Progenitor cell of endocrine pancreas (in vitro differentiated cells): ENCODE measurements at regions not wholly inside any gene's neighbourhood (a gene's known extent, or its start where the extent isn't known, plus 50 kb on each side); places are given as distances from the start of the nearest gene placed in this dataset.

Experiments
- DNase-seq: peaks from one replicate; pipeline ENCODE4 v3.0.0; 2021; ENCODE audit warnings: low spot score; ENCODE audit not compliant: unreplicated experiment
- H3K27ac Mint-ChIP-seq: 2 replicates; pipeline ENCODE4 v1.8.0; 2021; ENCODE audit warnings: mild to moderate bottlenecking, moderate library complexity, mixed read lengths
- H3K27me3 Mint-ChIP-seq: 2 replicates; pipeline ENCODE4 v1.8.0; 2021; ENCODE audit warnings: mixed read lengths
- H3K36me3 Mint-ChIP-seq: 2 replicates; pipeline ENCODE4 v1.8.0; 2022; ENCODE audit warnings: mixed read lengths; ENCODE audit not compliant: insufficient read depth
- H3K4me1 Mint-ChIP-seq: 2 replicates; pipeline ENCODE4 v1.8.0; 2021; ENCODE audit warnings: low read depth, mixed read lengths
- H3K4me3 Mint-ChIP-seq: 2 replicates; pipeline ENCODE4 v1.8.0; 2021; ENCODE audit warnings: low read depth, mild to moderate bottlenecking, moderate library complexity, mixed read lengths
- H3K9me3 Mint-ChIP-seq: 2 replicates; pipeline ENCODE4 v1.8.0; 2021; ENCODE audit warnings: low read depth, mixed read lengths
- TF ChIP-seq, protein P1 (sequence below): fragments of 200-600 bp; sonication (generic); IDR thresholded peaks from one replicate; pipeline ENCODE4 v1.5.0; 2021; ENCODE audit warnings: antibody characterized with exemption, mild to moderate bottlenecking; ENCODE audit not compliant: unreplicated experiment

DNA sequence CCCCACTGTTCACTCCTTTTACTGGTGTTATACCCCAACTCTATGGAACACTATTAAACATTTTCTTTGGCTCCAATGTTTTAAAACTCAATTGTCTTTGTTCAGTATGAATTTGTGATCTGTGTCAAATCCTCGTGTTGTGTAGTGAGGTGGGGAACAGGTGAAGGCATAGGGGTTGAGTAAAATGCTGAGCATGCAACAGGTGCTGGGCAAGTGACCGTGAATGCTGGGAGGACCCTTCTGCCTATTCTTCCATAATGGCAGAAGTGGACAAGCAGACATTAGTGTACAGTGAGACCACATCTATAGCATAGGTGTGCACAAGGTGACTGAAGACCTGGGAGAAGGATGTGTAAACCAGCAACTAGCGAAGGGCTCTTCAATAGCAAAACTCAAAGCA is 1188.0 kb downstream of the UQCRFS1 start:
- Mint-ChIP-seq H3K27ac (no peak overlapping the region), H3K27me3 (peaks cover 21% of the 10 kb centered on the region), H3K36me3 (no peaks in the 10 kb centered on the region), H3K4me1 (peaks cover 9% of the 10 kb centered on the region), H3K9me3 (peaks cover 3% of the 10 kb centered on the region), H3K4me3 (no peak overlapping the region)
- no peak for DNase-seq
- TF ChIP-seq, protein P1, sequence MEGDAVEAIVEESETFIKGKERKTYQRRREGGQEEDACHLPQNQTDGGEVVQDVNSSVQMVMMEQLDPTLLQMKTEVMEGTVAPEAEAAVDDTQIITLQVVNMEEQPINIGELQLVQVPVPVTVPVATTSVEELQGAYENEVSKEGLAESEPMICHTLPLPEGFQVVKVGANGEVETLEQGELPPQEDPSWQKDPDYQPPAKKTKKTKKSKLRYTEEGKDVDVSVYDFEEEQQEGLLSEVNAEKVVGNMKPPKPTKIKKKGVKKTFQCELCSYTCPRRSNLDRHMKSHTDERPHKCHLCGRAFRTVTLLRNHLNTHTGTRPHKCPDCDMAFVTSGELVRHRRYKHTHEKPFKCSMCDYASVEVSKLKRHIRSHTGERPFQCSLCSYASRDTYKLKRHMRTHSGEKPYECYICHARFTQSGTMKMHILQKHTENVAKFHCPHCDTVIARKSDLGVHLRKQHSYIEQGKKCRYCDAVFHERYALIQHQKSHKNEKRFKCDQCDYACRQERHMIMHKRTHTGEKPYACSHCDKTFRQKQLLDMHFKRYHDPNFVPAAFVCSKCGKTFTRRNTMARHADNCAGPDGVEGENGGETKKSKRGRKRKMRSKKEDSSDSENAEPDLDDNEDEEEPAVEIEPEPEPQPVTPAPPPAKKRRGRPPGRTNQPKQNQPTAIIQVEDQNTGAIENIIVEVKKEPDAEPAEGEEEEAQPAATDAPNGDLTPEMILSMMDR: no peak

DNA sequence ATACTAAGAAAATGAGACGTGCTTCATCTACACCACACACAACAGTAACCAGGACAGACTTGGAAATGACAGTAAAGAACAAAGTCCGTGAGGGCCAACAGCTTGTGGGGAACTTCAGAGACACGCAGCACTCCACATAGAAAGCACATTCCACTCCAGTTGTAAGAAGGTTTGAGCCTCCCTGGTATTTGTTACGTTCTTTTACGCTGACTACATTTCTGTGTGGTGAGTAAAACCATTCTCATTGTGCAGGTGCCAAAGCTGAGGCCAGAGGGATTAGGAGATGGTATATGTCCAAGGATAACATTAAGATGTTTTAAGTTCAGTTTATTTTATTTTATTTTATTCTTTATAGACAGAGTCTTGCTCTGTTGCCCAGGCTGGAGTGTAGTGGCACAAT is 1189.9 kb downstream of the UQCRFS1 start:
- DNase-seq: no peak
- no peak overlapping the region for H3K4me3 Mint-ChIP-seq
- H3K27me3 Mint-ChIP-seq: peaks cover 38% of the 10 kb centered on the region
- H3K9me3 Mint-ChIP-seq: no peaks in the 10 kb centered on the region
- H3K27ac Mint-ChIP-seq: no peak overlapping the region
- H3K36me3 Mint-ChIP-seq: no peaks in the 10 kb centered on the region
- TF ChIP-seq, protein P1: no peak
- peaks cover 21% of the 10 kb centered on the region for H3K4me1 Mint-ChIP-seq

DNA sequence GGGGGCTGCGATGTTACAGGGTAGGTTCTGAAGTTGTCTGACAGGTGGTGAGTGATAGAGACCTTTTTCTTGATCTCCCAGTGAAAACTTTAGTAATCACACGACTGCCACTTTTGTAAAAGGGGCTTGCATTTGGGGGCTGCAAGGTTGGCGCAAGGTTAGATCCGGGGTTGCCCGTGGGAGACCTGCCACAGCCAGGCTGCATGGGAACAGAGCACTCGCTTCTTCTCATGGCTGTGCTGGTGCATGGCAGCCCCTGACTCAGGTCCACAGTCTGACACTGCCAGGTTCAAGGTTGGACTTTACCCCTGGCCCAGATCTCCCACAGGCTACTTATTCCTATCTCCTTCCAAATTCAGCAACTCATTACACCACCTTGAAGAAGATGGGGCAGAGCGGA is 1190.4 kb downstream of the UQCRFS1 start:
- Mint-ChIP-seq H3K36me3 (no peaks in the 10 kb centered on the region), H3K27ac (no peak overlapping the region), H3K4me3 (no peak overlapping the region), H3K27me3 (peaks cover 41% of the 10 kb centered on the region), H3K9me3 (no peaks in the 10 kb centered on the region), H3K4me1 (peaks cover 22% of the 10 kb centered on the region)
- TF ChIP-seq, protein P1: no peak
- no peak for DNase-seq

- TF ChIP-seq, protein P1: no peak
- H3K27me3 Mint-ChIP-seq: peaks cover 44% of the 10 kb centered on the region
- peak overlapping the region; percentile 39 for H3K27ac Mint-ChIP-seq
- DNase-seq: no peak
- H3K9me3 Mint-ChIP-seq: no peaks in the 10 kb centered on the region
- peaks cover 22% of the 10 kb centered on the region for H3K4me1 Mint-ChIP-seq
- H3K4me3 Mint-ChIP-seq: no peak overlapping the region
- no peaks in the 10 kb centered on the region for H3K36me3 Mint-ChIP-seq
Observed at GRCh38 chr19:28021259-28022185, 1191.4 kb downstream of the UQCRFS1 start.

GRCh38 chr19:28020619-28021258 is 1192.2 kb downstream of the UQCRFS1 start:
- H3K27me3 Mint-ChIP-seq: peaks cover 47% of the 10 kb centered on the region
- no peak for DNase-seq
- peaks cover 22% of the 10 kb centered on the region for H3K4me1 Mint-ChIP-seq
- no peaks in the 10 kb centered on the region for H3K36me3 Mint-ChIP-seq
- TF ChIP-seq, protein P1: no peak
- no peak overlapping the region for H3K4me3 Mint-ChIP-seq
- no peaks in the 10 kb centered on the region for H3K9me3 Mint-ChIP-seq
- no peak overlapping the region for H3K27ac Mint-ChIP-seq
